Cerebellar cortex (tissue), 1 donor: ENCODE measurements at regions not wholly inside any gene's neighbourhood (a gene's known extent, or its start where the extent isn't known, plus 50 kb on each side); places are given as distances from the start of the nearest gene placed in this dataset.
"Not testable (repeated sequence)": the region's sequence is repeated elsewhere in the genome, so short reads cannot be mapped to it uniquely, and the experiment has no call there.

ENCODE experiments used
- DNase-seq: peaks from one replicate; pipeline ENCODE4 v3.0.0-alpha.2; 2015; ENCODE audit warnings: low spot score

DNA sequence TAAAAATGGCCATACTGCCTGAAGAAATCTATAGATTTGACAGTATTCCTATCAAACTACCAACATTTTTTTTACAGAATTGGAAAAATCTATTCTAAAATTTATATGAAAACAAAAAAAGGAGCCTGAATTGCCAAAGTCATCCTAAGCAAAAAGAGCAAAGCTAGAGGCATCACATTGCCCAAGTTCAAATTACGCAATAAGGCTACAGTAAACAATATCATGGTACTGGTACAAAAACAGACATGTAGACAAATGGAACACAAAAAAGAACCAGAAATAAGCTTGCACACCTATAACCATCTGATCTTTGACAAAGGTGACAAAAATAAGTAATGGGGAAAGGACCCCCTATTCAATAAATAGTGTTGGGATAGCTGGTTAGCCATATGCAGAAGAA lies 50.2 kb upstream of the THSD7B start:
- DNase-seq: no peak

DNA sequence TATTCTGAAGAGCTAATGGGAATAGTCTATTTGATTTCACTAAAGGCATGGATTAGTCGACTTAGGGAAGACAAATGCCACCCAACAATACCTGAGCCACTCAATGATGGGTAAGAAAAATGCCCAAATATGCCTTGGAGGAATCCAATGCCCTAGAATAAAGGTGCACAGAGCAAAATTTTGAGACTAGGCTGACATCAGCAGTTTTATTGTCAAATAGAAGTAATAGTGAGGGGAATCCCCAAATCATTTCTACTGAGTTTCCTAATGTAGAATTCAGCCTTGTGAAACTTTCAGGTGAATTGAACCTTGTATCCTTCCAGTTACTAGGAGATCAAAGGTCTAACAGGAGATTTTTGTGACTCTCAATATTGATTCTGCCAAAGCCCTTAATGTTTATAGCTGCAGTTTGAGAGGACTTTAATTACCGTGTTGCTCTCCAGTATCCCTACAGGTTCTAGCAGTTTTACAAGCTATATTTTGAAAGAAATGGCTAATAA lies 50.8 kb upstream of the THSD7B start:
- DNase-seq: no peak

DNA sequence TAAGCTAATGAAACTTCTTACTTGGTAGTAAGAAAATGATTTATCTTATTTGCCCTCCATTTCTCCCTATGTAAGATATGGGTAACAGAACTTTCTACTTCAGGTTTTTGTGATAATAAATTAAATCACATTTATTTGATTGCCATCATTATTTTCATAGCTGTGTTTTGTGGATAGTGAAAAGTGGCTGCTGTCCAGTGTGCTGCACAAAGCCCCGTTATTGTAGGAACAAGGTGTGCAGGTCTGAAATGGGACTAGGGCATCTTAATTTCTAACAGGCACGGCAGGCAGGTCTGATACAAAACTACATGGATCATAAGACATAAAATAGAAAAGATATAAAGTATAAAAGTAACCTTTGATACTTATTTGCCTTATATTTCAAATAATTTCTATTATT lies 51.6 kb upstream of the THSD7B start:
- DNase-seq: no peak

DNA sequence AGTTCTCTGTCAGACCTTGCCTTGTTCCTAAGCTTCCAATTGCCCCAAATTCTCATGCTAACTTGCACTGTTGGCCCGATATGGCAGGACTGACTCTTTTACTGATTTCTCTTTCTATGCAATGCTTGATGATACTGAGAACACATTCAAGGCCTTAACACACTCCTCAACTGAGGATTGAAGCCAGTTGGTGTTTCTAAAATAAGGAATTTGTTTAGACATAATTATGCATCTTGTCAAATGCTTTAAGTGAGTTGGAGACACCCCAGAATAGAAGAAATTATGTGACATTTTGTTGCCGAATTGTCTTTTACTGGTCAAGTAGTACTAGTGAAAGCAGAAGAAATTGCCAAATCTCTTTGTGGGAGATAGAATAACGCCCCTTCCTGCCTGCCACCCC lies 60.0 kb upstream of the THSD7B start:
- DNase-seq: no peak

DNA sequence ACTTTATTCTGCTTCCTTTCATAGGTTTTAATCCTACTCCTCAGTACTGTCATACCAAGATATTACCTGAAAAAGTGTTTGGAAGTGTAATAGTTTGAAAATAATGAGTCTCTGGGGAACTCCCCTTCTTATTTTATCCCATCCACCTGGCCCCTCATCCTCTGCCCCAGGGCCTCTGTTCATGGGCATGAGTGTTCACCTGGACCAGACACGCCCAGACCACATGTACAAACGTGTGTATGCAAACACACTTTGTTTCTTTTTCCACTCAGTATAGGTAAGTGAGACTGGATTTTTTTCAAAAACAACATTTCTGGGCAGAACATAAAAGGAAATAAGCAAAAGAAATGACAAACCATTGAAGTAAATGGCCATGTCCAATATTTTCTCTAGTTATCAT lies 62.1 kb upstream of the THSD7B start:
- no peak for DNase-seq

DNA sequence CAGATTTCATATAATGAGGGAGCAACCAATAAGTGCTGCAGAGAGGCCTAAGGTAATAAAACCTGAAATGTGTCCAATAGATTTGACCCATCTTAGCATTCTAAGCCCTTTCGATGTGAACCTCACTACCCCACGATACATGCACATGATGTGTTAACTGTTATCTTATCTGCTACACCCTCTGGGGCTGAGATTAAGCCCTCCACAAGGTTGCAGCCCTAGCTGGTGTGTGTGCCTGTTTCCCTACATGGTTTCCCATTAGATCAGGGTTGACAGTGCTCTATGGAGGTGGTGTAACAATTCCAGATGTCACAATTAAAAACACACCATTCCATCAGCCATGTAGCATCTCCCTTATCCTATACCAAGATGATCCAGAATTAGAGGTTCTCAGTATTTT lies 68.9 kb upstream of the THSD7B start:
- no peak for DNase-seq

DNA sequence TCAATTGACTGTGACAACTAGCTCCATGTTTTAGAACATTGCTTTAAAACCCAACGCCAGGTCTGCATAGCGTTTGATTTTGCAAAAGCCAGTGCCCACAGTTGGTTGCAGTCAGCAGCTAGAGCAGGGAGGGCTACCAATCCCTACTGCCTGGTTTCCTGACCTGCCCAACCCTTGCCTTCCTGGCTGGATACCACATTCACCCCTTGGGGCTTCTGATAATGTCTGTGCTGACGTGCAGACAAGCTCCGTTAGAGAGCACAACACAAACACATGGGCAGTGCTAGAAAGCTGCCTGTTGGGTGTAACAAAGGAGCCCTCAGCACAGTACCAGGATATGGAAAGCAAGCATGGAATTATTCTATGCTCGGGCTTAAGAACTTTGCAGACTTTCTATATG lies 71.4 kb upstream of the THSD7B start:
- no peak for DNase-seq

DNA sequence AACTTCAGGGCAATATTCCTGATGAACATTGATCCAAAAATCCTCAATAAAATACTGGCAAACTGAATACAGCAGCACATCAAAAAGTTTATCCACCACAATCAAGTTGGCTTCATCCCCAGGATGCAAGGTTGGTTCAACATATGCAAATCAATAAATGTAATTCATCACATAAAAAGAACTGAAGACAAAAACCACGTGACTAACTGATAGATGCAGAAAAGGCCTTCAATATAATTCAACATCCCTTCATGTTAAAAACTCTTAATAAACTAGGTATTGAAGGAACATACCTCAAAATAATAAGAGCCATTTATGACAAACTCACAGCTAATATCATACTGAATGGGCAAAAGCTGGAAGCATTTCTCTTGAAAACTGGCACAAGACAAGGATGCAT lies 85.3 kb upstream of the THSD7B start:
- not testable (repeated sequence) for DNase-seq

DNA sequence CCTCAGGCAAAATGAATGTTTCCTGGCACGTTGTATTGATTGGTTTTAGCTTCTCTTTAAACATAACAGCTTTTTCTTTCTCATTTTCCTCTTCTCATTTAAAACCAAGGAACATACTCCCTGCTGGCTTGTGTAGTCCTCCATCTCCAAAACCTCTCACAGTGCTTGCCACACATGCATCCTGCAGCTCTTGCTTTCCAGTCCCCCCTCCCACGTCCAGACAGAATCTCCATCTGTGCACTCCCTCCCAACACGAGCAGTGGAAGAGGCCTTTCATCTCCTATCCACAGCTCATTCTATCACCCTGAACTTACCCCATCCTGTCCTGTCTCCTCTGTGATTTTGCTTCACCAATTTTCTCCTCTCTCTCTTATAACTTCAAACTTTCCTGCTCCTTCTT lies 99.6 kb upstream of the THSD7B start:
- DNase-seq: peak; percentile 22

DNA sequence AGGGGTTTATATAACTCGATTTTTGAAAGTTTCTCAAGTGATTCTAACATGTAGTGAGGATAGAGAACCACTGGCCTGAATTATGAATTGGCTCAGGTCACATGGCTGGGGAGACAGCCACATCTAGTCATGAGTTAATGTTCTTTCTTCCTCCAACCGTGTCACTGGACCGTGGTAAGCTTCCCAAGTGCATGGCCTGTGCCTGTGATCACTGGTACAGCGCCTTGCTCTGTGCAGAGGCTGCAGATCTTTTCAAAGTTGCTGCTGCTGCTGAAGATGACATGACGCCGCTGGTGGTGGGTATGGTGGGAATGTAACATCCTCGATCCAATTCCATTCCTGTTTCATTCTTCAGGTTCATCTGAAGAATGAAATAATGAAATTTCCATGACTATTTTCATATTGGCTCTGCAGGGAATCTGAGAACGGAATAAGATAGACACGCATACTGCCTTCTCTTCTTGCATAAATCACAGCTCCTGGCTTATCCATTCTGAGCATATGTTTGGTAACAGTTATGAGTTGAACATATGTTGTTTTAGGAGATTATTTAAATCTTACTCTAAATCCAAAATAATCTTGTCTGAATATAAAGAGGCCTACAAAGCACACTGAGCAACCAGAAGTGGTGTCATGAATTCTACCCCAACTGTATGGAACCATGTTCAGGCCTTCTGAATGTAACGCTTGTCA lies 100.5 kb upstream of the THSD7B start:
- no peak for DNase-seq

DNA sequence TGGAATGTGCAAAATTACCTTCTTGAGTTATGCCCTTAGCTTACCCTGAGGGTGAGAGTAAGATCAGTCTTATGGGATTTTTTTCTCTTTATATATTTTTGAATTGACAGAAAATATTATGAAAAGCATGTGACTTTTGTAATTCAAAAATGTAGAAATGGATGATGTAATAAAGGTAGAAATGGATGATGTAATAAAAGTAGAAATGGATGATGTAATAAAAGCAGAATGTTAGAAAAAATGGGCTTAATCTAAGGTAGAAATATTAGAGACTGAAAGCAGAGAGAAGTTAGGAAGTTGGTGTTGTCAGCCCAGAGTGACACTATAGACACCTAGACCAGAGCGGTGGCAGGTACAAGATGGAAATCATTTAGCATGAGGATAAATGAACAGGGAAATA lies 107.1 kb upstream of the THSD7B start:
- no peak for DNase-seq

DNA sequence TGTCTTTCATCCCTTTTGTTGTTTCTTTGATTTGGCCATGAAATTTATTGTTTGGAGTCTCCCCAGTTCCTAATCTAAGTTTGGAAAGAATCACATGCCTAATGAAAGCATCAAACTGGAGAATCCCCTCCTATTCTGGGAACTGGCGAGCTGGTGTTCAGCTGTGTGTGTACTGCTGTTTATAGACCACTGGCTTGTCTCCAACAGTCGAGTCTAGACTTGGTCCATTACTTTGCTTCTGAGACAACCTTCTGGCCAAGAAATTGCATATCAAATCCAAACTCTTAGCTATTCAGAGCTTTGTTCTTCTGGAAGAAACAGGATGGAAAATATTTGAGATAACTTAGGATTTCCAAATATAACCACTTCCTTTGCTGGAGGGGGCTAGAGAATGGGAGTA lies 111.5 kb upstream of the THSD7B start:
- DNase-seq: no peak

DNA sequence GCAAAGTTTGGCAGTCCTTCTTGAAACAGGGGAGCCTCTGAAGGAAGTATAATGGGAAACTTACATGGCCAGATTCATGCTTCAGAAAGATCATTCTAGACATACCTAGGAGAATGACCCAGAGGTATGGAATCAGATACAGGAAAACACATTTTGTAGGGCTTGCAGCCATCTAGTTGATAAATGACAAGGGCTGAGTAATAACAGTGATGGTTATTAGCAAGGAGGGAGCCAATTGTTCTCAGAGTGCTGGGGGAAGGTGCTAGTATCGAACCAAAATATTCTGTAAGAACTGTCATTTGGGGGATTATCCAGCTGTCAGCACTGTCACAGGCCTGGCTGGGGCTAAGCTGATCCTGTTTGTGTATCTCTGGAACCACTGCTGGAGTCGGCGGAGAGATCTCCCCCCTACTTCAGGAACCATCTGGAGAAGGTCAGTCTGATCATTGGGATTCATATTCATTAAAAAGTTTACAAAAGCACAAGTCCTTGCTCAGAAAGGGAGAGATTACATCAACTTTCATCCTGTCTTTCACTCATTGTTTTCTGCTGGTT lies 113.8 kb upstream of the THSD7B start:
- no peak for DNase-seq

DNA sequence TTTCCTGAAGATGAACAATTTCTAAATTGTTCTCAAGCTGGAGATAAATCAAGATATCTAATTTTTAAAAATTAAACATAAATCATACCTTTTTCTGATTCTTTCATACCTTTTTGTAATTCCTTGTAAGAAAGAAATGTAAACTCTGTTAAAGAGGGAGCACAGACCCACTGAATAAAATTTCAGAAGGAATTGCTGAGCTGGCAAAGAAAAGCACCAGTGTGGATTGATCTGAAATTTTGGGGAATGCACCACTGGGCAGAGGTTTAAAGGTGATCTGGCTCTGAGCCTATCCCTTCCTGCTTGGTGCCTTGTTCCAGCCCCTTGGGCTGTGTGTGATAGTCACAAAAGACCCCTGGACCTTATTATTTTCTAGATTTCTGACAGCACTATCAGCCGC lies 118.3 kb upstream of the THSD7B start:
- no peak for DNase-seq

DNA sequence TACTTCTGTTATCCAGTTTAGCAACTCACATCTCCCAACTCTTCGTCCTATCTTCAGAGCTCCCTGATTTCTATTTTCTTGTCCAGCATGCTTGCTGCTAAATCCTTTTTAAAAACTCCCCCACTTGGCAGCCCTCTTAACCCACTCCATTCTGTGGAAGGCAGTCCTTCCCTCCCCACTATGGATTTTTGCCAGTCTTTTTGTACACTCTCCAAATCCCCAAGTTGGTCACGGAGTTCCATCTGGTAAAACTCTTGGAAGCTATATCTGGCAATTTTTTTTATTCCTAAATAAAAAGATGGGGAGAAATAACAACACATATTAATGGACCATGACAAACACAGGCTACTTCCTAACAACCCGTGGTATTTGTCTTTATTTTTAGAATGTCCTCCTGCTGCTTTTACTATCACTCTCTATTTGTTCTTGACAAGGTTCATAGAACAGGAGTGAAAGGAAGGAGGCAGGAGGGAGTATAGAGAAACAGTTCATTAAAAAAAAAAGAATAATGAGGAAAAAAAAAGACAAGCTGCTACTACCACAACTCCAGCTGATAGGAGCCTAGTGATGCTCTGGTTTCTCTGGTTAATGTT lies 120.0 kb upstream of the THSD7B start:
- DNase-seq: no peak

DNA sequence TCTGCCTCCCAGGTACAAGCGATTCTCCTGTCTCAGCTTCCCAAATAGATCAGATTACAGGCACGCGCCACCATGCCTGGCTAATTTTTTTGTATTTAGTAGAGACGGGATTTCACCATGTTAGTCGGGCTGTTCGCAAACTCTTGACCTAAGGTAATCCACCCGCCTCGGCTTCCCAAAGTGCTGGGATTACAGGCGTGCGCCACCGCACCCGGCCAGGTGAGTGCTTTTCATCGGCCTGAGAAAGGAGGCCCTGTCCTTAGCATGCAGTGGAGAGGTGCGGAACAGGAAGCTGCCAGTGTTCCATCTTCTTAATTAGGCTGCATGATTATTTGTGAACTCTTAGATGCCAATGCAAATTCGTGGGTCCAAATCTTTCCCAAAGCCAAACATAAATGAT lies 125.7 kb upstream of the THSD7B start:
- DNase-seq: no peak

DNA sequence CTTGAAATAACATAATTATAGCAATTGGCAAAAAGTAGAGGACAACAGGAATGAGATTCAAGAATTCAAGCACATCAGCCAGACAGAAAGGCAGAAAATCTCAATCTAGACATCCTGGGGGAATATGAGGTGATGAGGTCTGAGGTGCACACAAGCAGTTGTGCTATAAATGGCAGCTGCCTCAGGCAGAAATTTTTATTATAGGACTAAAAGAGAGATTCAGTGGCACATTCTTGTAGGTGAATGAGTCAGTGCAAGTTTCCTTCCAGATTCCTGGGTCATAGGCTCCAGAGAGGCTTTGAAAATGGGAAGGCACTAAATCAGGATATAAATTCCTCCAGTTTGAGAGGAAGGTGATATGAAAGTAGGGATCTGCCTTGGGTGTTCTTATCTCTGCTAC lies 127.2 kb upstream of the THSD7B start:
- no peak for DNase-seq

DNA sequence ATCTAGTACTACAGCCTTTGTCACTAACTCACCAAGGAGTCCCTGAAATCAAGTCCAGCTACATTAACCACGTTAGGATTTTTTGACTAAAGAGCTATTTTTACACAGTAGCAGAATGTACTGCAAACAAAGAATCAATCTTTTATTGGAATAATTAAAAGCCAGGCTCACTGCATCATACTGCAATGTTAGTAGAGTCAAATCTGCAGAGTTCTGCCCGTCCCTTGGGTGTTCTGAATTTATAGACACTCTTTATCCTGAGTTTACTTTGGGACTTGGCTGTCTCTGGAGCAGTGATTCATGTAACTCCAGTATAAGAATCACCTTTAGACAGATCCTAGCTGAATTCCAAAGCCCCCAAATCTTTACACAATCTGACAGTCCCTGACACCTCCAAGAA lies 127.9 kb upstream of the THSD7B start:
- DNase-seq: no peak

DNA sequence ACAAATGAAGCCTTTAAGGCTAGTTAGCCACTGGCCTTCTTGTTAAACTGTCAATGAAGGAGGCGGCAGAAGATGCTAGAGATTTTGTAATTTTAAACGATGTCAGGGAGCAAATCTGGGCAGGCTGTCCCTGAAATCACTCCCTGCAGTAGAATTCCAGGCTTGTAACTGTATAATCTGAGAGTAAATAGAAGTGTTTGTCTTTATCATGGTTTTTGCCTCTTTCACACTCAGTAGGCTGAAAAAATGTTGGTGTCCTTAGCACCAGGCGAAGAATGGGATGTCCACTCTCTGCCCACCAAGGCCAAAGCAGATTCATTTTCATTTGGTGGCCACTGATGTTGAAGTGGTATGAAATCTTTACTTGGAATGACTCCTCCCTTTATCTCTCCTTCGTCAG lies 136.9 kb upstream of the THSD7B start:
- DNase-seq: no peak

DNA sequence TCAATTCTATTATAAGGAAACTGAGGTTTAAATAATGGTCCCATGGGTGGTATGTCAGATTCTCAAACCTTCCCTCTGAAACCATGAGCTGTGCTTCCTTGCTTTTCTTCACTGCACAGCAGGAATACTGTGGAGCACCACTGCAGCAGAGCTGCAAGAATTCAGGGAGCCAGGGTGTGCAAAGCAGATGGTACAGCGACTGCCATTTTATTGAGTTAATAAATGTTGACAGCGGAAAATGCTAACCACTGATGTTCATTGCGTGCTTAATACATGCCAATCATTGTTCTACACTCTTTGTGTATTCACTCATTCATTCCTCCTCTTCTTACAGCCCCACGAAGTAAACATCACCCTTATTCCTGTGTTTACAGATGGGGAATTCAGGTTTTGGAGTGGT lies 152.2 kb upstream of the THSD7B start:
- DNase-seq: no peak

DNA sequence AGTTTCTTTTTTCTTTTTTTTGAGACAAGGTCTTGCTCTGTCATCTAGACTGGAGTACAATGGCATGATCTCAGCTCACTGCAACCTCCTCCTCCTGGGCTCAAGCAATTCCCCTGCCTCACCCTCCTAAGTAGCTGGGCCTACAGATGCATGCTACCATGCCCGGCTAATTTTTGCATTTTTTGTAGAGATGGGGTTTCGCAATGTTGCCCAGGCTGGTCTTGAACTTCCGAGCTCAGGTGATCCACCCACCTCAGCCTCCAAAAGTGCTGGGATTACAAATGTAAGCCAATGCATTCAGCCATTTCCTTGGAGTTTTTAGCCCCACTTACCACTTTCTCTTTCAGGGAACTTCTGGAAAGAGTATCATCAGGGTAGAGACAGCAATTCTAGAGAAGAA lies 153.3 kb upstream of the THSD7B start:
- no peak for DNase-seq

DNA sequence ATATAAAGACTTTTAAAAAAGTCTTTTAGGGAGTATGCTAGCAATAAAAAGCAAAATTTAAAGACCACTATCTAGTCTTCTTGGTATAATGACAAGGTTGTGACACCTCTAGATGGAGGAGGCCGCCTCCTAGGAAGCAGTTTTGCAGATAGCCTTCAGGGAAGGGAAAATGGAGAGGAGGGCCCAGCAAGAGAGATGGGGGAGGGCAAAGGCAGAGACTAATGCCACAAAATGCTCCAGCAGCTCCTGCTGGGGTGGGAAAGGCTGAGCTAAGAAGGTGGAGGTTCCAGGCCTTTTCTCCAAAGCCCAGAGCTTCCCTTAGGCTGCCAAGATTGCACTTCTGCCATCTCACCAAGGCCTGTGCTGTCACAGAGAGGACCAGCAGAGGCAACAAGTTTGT lies 153.9 kb upstream of the THSD7B start:
- no peak for DNase-seq

DNA sequence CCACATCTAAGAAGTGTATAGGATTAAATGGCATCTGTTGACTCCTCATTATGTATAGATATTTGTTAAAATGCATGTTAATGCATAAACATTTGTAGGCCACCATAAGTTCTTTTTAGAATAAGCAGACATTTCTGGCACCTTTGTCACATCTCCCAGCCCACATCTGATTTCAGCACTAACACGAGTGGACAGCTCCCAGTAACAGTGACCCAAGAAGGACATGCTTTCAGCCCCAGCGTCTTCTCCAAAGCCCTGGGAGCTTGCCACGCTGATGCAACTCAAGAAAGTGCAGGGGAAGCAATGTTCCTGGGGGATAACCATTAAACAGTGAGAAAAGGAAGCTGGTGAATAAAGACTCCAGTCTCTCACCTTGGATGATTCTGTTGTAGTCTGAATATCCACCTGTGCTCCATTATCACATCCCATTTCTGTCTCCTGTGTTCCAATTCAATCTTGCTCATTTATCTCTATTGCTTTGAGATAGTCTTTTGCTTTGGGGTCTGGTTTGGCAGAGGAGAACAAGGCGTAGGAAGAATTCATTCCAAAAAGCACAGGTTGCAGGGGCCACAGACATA lies 182.6 kb upstream of the THSD7B start:
- DNase-seq: no peak

DNA sequence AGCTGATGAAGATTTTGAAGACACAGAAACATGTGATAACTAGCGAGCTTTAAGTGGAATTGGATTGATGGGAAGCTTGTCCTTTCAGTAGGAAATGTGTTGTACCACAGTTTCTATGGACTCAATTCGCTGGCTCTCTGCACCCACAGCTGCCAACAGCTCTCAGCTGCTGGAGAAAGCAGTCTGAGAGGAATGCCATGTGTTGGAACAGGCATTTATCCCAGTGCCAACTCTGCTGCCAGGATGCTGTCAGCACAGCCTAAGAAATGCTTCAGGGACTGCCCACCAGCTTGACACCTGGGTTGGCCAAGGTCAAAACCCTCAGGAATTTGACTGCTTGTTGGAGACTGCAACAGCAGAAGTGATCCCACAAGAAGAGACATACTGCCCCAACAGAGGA lies 193.0 kb upstream of the THSD7B start:
- DNase-seq: no peak
